GM20000 (cell line): ENCODE measurements at regions not wholly inside any gene's neighbourhood (a gene's known extent, or its start where the extent isn't known, plus 50 kb on each side); places are given as distances from the start of the nearest gene placed in this dataset.

ENCODE experiments used
- DNase-seq: peaks from one replicate; pipeline ENCODE4 v3.0.0; 2012; ENCODE audit warnings: low spot score
- TF ChIP-seq, protein P1 (sequence below): IDR thresholded peaks from 2 replicates; pipeline ENCODE4 v1.5.1; 2012; ENCODE audit warnings: mild to moderate bottlenecking, control low read depth; ENCODE audit errors: extremely low read depth, missing control alignments

DNA sequence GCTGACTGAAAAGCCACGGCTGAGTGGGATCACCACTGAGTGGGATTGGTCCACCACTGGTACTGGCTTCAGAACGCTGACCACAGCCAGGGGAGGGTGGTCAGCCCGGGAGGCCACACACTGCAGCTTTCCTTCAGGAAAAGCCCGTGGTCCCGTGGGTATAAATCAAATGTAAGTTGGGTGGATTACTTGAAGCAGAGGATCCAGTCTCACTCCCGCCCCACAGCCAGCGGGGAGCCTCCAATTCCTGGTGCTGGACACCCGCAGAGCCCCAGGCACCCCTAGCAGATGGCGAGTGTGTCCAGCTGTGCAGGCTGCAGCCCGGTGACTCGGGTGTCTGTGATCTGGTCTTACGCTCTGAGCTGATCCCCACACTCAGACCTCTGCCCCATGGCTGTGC is 231.1 kb upstream of the ZNF32 start:
- TF ChIP-seq, protein P1, sequence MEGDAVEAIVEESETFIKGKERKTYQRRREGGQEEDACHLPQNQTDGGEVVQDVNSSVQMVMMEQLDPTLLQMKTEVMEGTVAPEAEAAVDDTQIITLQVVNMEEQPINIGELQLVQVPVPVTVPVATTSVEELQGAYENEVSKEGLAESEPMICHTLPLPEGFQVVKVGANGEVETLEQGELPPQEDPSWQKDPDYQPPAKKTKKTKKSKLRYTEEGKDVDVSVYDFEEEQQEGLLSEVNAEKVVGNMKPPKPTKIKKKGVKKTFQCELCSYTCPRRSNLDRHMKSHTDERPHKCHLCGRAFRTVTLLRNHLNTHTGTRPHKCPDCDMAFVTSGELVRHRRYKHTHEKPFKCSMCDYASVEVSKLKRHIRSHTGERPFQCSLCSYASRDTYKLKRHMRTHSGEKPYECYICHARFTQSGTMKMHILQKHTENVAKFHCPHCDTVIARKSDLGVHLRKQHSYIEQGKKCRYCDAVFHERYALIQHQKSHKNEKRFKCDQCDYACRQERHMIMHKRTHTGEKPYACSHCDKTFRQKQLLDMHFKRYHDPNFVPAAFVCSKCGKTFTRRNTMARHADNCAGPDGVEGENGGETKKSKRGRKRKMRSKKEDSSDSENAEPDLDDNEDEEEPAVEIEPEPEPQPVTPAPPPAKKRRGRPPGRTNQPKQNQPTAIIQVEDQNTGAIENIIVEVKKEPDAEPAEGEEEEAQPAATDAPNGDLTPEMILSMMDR, result no peak
- no peak for DNase-seq

GRCh38 chr10:43879162-43879561 is 230.5 kb upstream of the ZNF32 start:
- DNase-seq, result no peak
- TF ChIP-seq, protein P1, result no peak

GRCh38 chr10:43878386-43878785 is 229.7 kb upstream of the ZNF32 start:
- TF ChIP-seq, protein P1, result no peak
- no peak for DNase-seq

DNA sequence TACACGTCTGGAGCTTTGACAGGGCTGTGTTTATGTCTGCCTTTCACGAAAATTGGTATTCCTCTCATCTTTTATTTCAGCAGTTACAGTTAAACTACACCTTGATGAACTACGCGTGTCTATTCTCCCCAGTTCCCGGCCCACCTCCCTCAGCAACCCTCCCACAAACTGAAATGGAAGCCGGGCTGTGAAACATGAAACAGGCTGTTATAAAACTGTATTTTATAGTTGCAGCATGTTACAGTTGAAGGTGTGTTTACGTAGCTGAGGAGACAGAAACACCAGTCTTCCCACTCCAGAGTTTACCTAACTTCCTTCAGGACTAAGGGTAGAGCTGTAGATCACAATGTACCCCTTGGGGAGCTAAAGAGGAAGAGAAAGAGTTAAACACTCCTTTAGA is 228.3 kb upstream of the ZNF32 start:
- TF ChIP-seq, protein P1, result no peak
- DNase-seq, result no peak

DNA sequence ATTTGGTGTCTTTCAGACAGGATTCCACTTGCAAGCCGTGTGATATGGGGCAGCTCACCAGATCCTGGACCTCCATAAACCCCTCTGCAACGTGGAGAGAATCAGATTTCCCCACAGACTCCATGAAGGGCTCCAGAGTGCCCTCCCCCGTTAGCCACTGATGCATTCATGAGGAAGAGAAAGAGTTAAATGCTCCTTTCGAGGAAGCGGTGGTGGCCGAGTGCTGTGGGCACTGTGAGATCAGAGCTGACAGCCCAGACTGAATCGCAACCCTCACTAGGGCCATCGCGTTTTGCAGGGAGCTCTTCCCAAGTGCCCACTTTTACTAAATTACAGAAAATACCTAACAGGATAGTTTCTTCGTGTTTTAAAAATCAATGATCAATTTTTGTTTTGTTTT is 226.3 kb upstream of the ZNF32 start:
- TF ChIP-seq, protein P1, result no peak
- DNase-seq, result no peak

GRCh38 chr10:43873717-43874116 is 225.0 kb upstream of the ZNF32 start:
- DNase-seq, result no peak

DNA sequence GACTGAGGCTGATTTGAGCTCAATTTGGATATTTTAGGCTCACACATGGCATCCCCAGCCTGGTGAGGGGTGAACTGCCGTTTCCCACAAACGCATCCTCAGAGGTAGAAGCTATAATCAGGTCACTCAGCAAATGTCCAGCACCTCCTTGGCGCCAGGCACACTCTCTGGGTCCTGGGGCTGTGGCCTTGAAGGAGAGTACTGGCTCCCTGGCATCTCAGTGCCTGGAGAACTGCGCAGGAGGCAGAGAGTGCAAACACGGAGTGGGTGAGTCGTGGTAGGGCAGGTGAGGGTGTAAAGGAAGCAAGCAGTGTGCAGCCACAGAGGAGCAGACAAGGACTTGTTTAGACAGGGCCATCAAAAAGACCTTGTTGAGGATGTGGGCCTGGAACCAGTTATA is 224.0 kb upstream of the ZNF32 start:
- no peak for DNase-seq
- TF ChIP-seq, protein P1, result no peak

More at GRCh38 chr10:43873717-43874116, 225.0 kb upstream of the ZNF32 start:
- TF ChIP-seq, protein P1, result no peak
